Fibroblast of skin of right biceps (primary cell): ENCODE measurements at regions not wholly inside any gene's neighbourhood (a gene's known extent, or its start where the extent isn't known, plus 50 kb on each side); places are given as distances from the start of the nearest gene placed in this dataset.
A peak's percentile ranks its signal among the peaks of the same experiment; 100 is the strongest.

Source experiments
- DNase-seq: peaks from one replicate; pipeline ENCODE4 v3.0.0-alpha.2; 2013

DNA sequence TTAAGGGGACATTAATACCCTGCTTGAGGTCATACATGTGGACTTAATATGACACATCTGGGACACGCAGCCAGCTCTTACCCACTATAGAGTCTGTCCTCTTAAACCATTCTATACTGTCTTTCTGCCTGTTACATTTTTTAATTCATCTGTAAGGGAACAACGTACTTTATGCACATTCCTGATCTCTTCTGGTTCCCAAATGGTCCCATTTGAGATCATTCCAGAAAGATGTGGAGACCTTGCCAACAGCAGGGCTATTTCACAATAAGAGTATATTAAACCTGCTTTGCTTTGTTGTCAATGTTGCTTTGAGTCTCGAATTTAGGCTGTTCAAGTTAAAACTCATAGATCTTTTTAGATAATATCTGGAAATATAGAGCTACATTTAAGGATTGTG lies 332.2 kb upstream of the RAG2 start:
- DNase-seq = no peak

GRCh38 chr11:36929401-36929800 lies 331.4 kb upstream of the RAG2 start:
- DNase-seq = no peak

DNA sequence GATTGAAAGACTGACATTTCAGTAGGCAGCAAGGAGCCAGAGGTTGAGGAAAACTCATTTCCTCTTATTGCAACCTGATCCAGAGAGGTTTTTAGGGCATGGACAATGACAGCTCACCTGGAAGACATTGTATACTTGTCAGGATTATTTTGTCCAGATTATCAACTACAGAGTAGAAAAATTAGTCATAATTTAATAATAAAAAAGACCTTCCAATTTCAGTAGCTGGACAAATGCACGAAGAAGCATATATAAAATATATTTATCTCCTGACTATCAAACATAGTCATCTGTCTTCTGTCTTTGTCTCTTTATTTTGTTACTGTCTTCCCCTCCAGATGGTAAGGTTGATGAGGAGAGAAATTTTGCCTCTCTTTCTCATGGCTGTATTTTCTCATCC lies 330.6 kb upstream of the RAG2 start:
- DNase-seq = no peak

- DNase-seq = no peak
Measured at GRCh38 chr11:36899800-36900199, 301.8 kb upstream of the RAG2 start.

DNA sequence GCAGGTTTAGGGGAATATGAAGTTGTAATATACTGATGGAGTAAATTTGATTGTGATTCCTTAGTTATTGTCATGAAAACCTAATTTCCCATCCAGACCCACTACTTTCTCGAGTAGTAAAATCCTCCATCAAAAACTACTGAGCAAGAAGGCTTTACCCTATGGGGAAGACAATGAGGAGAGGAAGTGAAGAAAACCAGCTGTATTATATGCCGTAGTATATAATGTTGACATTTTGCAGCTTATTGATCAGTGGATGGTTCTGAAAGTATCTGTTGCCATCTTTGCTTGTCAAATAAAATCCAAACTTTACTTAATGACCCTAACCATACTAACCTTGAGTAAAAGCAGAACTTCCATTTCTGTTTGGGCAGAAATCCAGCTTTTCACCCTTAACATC lies 292.8 kb upstream of the RAG2 start:
- no peak for DNase-seq

DNA sequence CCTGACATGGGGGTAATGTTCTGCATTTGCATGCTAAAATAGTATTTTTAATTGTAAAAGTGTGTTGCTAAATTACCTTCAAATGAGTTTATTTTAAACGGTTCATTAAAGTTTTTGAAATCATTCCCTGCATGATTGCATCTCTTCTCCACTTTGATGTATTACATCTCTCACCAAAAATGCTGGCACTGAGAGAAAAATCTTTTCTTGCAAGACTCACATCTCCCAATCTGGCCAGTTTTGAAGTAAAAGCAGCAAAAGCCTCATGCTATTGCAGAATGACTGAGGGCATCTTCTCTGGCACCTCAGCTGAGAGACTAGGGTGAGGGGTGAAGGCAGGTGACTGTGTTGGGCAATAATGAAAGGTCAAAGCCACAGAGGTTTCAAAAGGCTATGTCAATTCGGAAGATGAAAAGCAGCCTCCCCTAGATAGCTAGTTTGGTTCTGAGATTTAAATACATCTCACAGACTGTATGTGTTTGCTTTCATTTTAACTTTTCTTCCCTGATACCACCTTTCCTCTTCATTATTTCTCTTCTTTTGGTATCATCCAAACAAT lies 292.2 kb upstream of the RAG2 start:
- no peak for DNase-seq

DNA sequence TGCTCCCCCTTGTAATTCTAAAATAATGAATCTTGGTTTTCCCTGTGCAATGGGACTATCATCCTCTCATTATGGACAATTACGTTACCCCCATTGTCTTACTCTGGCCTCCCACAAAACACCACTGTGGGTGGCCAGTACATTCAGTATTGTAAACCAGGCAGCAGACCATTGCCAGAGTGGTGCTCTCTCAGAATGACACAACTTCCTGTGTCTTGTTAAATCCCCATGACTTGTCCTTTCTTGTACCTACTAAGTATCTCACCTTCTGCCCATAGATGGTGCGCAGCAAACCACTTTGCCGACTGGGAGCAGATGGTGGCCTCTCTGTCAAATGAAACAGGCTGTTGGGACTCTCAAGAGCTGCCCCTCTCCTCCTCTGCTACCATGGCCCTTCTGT lies 287.1 kb upstream of the RAG2 start:
- no peak for DNase-seq

DNA sequence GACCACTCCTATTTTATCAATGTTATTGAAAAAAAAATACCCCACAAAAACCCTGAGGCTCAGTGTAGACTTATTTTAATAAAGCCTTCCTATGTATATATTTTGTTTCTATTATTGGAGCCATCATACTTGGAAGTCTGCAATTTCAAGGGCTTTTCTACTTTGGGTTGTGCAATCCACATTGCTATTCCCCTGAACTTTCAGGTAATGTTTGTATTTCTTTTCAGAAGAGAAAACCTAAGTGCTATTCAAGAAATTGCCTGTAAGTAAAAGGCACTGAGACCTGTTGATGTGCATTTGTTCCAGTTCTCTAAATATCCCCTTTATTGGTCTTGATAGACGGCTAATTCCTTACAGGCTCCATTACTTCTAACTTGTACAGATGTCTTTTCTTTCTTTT lies 280.7 kb upstream of the RAG2 start:
- no peak for DNase-seq

- no peak for DNase-seq
Measured at GRCh38 chr11:36877149-36877548, 279.1 kb upstream of the RAG2 start.

GRCh38 chr11:36876266-36876665 lies 278.2 kb upstream of the RAG2 start:
- no peak for DNase-seq

- DNase-seq = no peak
Measured at GRCh38 chr11:36874291-36874690, 276.3 kb upstream of the RAG2 start.

DNA sequence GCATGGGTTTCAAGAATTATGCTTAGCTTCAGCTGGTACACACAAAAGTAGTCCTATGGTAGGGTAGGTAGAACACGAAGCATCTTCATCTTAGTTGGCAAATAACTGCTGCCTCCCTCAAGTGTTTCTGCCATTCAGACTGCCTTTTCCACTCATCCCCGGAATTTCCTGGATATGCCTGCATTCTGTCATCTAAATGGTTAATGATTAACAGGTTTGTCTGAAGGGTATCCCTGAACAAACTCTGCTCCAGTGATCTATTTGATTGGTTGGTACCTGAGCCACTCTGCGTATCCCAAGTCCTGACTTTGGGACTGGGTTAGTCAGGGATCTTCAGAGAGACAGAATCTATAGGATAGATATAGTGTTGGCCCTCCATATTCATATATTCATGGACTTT lies 272.3 kb upstream of the RAG2 start:
- DNase-seq = no peak

DNA sequence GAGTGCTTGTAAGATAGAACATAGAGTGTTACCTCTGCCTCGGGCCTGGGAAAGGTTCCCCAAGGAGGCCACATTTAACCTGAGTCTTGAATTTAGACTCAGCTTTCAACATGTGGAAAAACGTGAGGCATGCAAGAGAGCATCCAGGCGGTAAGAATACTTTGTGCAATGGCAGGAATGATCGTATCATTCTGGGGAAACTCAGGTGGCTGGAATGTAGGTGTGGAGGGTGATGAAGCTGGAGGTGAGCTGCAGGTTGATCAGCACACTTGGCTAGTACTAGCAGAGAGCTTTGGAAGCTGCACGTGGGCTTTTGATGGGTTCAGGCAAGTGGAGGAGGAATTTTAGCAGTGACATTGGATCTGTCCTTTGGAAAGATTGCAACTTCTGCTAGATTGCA lies 270.3 kb upstream of the RAG2 start:
- no peak for DNase-seq

- DNase-seq = no peak
Measured at GRCh38 chr11:36865846-36866245, 267.8 kb upstream of the RAG2 start.

GRCh38 chr11:36854875-36855274 lies 256.8 kb upstream of the RAG2 start:
- DNase-seq = no peak

DNA sequence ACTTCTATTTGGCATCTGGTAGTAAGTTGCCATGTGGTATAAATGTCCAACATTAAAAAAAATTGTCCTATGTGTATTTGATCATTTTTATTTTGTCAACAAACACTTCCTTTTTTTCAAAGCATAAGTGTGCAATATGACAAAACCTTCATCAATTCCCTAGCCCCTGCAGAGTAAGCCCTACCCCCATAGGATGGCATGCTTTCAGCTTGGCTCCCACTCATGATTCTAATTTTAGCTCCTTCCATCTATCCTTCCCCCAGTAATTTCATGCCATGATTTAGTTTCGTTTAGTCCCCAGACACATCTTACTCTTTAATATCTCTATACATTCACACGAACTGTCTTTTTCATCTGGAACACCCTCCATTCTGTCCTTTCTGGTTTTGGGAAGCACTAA lies 250.6 kb upstream of the RAG2 start:
- DNase-seq = no peak

DNA sequence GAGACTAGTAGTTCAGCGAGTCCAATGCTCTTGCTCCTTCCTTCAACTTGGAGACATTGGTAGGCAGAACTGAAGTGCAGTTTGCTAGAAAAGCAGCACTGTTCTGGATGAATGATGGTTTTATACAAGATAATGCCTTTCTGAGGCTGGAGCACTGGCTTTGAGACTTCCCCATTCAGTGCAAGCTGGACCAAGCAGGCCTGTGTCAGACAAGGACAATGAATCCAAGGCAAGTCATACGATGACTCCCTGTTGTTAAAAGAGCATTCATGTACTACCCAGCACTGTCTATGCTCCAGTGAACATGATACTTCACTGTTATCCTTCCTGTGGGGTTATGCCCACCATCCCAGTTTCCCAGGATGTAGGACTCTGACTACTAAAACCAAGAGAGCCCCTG lies 242.3 kb upstream of the RAG2 start:
- no peak for DNase-seq

DNA sequence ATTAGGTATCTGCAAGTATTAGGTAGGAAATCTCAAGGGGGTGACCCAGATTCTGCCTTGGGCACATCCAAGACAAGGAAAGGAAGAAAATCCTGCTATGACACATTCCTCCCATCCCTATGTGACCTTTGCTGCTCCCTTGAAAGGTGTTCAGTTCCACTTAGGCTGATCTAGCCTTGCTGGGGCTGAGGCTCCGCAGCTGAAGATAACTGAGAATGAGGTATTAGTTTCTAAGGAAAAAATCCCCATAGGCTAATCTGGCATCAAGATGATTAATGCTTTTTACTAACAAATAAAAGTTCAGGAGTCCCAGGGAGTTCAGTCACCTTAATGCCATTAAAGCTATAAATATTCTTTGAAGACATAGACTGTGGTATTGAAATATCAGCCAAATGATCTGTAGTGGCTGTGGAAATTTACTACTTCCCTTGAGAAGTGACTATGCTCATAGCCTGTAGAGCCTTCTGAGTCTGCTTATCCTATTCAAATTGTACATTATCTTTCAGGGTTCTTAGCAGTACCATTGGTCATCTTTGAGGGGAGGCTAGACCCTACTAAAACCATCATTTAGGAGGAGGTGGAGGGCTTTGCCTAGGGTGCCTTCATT lies 239.9 kb upstream of the RAG2 start:
- no peak for DNase-seq

DNA sequence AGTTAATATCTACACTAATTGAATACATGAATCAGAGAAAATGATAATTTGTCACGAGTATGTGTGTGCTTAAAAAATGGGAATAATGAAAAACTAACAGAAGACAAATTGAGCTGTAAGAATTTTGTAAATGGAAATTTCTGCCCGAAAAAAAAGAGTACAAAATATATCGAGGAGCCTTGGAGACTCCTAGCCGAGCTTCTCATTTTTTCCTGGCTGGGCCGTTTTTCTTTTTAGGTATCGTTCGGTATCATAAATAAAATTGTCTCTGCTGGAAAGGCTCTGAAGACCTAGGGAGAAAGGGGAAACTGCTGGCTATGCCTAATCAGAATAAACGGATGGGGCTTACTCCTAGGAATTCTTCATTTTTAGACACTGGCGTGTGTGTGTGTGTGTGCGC lies 227.2 kb upstream of the RAG2 start:
- no peak for DNase-seq

- no peak for DNase-seq
Measured at GRCh38 chr11:36824349-36824748, 226.3 kb upstream of the RAG2 start.

DNA sequence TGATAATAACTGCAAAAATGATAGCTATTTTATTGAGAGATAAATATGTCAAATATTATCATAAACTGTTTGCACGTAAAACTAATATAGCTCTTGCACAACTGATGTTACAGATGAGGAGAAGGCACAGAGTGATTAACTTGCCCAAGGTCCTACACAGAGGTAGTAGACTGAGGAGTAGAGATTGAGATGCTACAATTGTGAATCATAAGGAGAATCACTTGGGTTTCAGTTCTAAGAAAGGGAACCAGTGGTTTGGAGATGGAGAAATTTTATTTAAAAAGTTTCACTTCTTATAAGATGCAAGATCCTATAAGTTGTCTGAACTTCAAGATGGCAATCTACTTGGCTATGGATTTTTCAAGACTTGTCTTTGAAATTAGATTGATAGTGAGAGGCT lies 224.8 kb upstream of the RAG2 start:
- no peak for DNase-seq

DNA sequence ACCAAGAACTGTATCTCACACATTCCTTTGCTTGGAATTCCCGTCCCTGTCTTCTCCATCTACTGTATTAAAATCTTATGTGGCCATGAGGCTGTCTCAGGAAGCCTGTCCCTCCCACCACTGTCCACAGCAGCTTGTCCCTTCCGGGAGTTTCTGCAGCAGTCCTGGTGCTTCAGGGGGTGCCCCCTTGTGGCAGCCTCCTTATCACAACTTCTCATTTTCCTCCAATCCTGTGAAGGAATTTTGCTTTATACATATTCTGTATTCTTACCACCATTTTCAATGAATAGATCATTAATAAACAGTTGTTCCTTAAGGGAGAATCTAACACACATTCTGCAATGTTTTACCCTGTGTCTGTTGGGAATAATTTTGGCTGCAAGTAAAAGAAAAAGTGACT lies 220.4 kb upstream of the RAG2 start:
- peak; percentile 5 for DNase-seq

- DNase-seq = no peak
Measured at GRCh38 chr11:36817336-36817965, 219.4 kb upstream of the RAG2 start.

- no peak for DNase-seq
Measured at GRCh38 chr11:36809303-36809702, 211.3 kb upstream of the RAG2 start.

GRCh38 chr11:36807871-36808270 lies 209.8 kb upstream of the RAG2 start:
- no peak for DNase-seq
